OCI-M2 (cell line): ENCODE measurements at regions not wholly inside any gene's neighbourhood (a gene's known extent, or its start where the extent isn't known, plus 50 kb on each side); places are given as distances from the start of the nearest gene placed in this dataset.
"Not testable (repeated sequence)": the region's sequence is repeated elsewhere in the genome, so short reads cannot be mapped to it uniquely, and the experiment has no call there.

Experiments used
- DNase-seq: peaks from one replicate; lab custom pipeline; 2025; ENCODE audit not compliant: unreplicated experiment; lab: John Stamatoyannopoulos, UW

GRCh38 chr16:75780669-75781068 lies 54.4 kb upstream of the CPHXL start:
- no peak for DNase-seq

GRCh38 chr16:75781683-75782343 lies 55.5 kb upstream of the CPHXL start:
- DNase-seq, result no peak

GRCh38 chr16:75787440-75787839 lies 61.1 kb upstream of the CPHXL start:
- DNase-seq, result no peak

GRCh38 chr16:75789237-75789636 lies 62.9 kb upstream of the CPHXL start:
- DNase-seq, result peak; percentile 21

- no peak for DNase-seq
Measured at GRCh38 chr16:75792771-75793492, 66.6 kb upstream of the CPHXL start.

GRCh38 chr16:75793641-75794040 lies 67.4 kb upstream of the CPHXL start:
- DNase-seq, result no peak

GRCh38 chr16:75794426-75794825 lies 68.1 kb upstream of the CPHXL start:
- no peak for DNase-seq

- no peak for DNase-seq
Measured at GRCh38 chr16:75798714-75799113, 72.4 kb upstream of the CPHXL start.

- DNase-seq, result no peak
Measured at GRCh38 chr16:75801307-75801706, 75.0 kb upstream of the CPHXL start.

GRCh38 chr16:75803753-75804152 lies 77.5 kb upstream of the CPHXL start:
- DNase-seq, result no peak

- DNase-seq, result no peak
Measured at GRCh38 chr16:75804368-75804767, 78.1 kb upstream of the CPHXL start.

GRCh38 chr16:75805946-75806345 lies 79.7 kb upstream of the CPHXL start:
- no peak for DNase-seq

GRCh38 chr16:75806487-75806886 lies 80.2 kb upstream of the CPHXL start:
- no peak for DNase-seq

GRCh38 chr16:75810342-75810741 lies 84.1 kb upstream of the CPHXL start:
- DNase-seq, result no peak

- no peak for DNase-seq
Measured at GRCh38 chr16:75811020-75811634, 84.8 kb upstream of the CPHXL start.

GRCh38 chr16:75818491-75818890 lies 92.2 kb upstream of the CPHXL start:
- DNase-seq, result no peak

- DNase-seq, result no peak
Measured at GRCh38 chr16:75820672-75821071, 94.4 kb upstream of the CPHXL start.

- no peak for DNase-seq
Measured at GRCh38 chr16:75821117-75821516, 94.8 kb upstream of the CPHXL start.

- not testable (repeated sequence) for DNase-seq
Measured at GRCh38 chr16:75825750-75826149, 99.5 kb upstream of the CPHXL start.

GRCh38 chr16:75827372-75828038 lies 101.2 kb upstream of the CPHXL start:
- not testable (repeated sequence) for DNase-seq

GRCh38 chr16:75833385-75833784 lies 107.1 kb upstream of the CPHXL start:
- DNase-seq, result not testable (repeated sequence)
